Immature natural killer cell (primary cell): ENCODE measurements at regions not wholly inside any gene's neighbourhood (a gene's known extent, or its start where the extent isn't known, plus 50 kb on each side); places are given as distances from the start of the nearest gene placed in this dataset.
"Not testable (repeated sequence)": the region's sequence is repeated elsewhere in the genome, so short reads cannot be mapped to it uniquely, and the experiment has no call there.

ENCODE experiments used
- DNase-seq, 3 donors: peaks; one replicate each; pipeline ENCODE4 v3.0.0; 2022; ENCODE audit warnings: mixed read lengths in 1 of 3
- H3K27ac Mint-ChIP-seq, 6 donors: one replicate each; pipeline ENCODE4 v1.8.0; 2020; ENCODE audit warnings: mixed read lengths in 6 of 6, mild to moderate bottlenecking in 5 of 6, inconsistent platforms in 4 of 6, moderate library complexity in 3 of 6
- H3K27me3 Mint-ChIP-seq, 3 donors: one replicate each; pipeline ENCODE4 v1.8.0; 2020 to 2021; ENCODE audit warnings: low read depth in 3 of 3, mild to moderate bottlenecking in 3 of 3, mixed read lengths in 3 of 3, moderate library complexity in 3 of 3, inconsistent platforms in 1 of 3
- H3K36me3 Mint-ChIP-seq, 3 donors: one replicate each; pipeline ENCODE4 v1.8.0; 2020; ENCODE audit warnings: mixed read lengths in 3 of 3, inconsistent platforms in 2 of 3, mild to moderate bottlenecking in 2 of 3
- H3K4me1 Mint-ChIP-seq, 2 donors: one replicate each; pipeline ENCODE4 v1.8.0; 2020; ENCODE audit warnings: inconsistent platforms in 2 of 2, mild to moderate bottlenecking in 2 of 2, mixed read lengths in 2 of 2, moderate library complexity in 1 of 2
- H3K4me3 Mint-ChIP-seq, 5 donors: one replicate each; pipeline ENCODE4 v1.8.0; 2020; ENCODE audit warnings: mild to moderate bottlenecking in 5 of 5, mixed read lengths in 5 of 5, inconsistent platforms in 3 of 5, moderate library complexity in 3 of 5
- H3K9me3 Mint-ChIP-seq, 6 donors: one replicate each; pipeline ENCODE4 v1.8.0; 2020; ENCODE audit warnings: mild to moderate bottlenecking in 6 of 6, mixed read lengths in 6 of 6, inconsistent platforms in 4 of 6, moderate library complexity in 3 of 6

GRCh38 chrX:5305452-5305851 lies 923.2 kb downstream of the NLGN4X start:
- Mint-ChIP-seq H3K27ac (no peak overlapping the region), H3K36me3 (no peaks in the 10 kb centered on the region), H3K9me3 (peaks cover 0 to 22% (median 3%) of the 10 kb centered on the region in 6 donors), H3K4me1 (no peaks in the 10 kb centered on the region), H3K27me3 (no peaks in the 10 kb centered on the region), H3K4me3 (no peak overlapping the region)
- no peak for DNase-seq

GRCh38 chrX:5295004-5295403 lies 933.7 kb downstream of the NLGN4X start:
- Mint-ChIP-seq H3K4me3 (no peak overlapping the region), H3K4me1 (no peaks in the 10 kb centered on the region), H3K36me3 (no peaks in the 10 kb centered on the region), H3K9me3 (peaks cover 0 to 31% (median 10%) of the 10 kb centered on the region in 6 donors), H3K27ac (no peak overlapping the region), H3K27me3 (no peaks in the 10 kb centered on the region)
- no peak for DNase-seq

- Mint-ChIP-seq H3K9me3 (peaks cover 3 to 40% (median 11%) of the 10 kb centered on the region in 6 donors), H3K36me3 (no peaks in the 10 kb centered on the region), H3K27ac (no peak overlapping the region), H3K27me3 (no peaks in the 10 kb centered on the region), H3K4me1 (no peaks in the 10 kb centered on the region), H3K4me3 (no peak overlapping the region)
- DNase-seq, result no peak
These were observed 938.0 kb downstream of the NLGN4X start for GRCh38 chrX:5290635-5291034.

- not testable (repeated sequence) for H3K27ac Mint-ChIP-seq, H3K4me3 Mint-ChIP-seq, H3K4me1 Mint-ChIP-seq, H3K27me3 Mint-ChIP-seq, H3K36me3 Mint-ChIP-seq, DNase-seq
- H3K9me3 Mint-ChIP-seq, result peaks cover 3 to 40% (median 13%) of the 10 kb centered on the region in 6 donors
These were observed 938.7 kb downstream of the NLGN4X start for GRCh38 chrX:5289949-5290348.

- Mint-ChIP-seq H3K27ac (no peak overlapping the region), H3K4me1 (no peaks in the 10 kb centered on the region), H3K36me3 (no peaks in the 10 kb centered on the region), H3K9me3 (peaks cover 3 to 34% (median 7%) of the 10 kb centered on the region in 6 donors), H3K4me3 (no peak overlapping the region), H3K27me3 (no peaks in the 10 kb centered on the region)
- DNase-seq, result no peak
These were observed 949.8 kb downstream of the NLGN4X start for GRCh38 chrX:5278908-5279307.

- no peak for DNase-seq
- H3K36me3 Mint-ChIP-seq, result no peaks in the 10 kb centered on the region
- H3K9me3 Mint-ChIP-seq, result peaks cover 0 to 9% (median 4%) of the 10 kb centered on the region in 6 donors
- no peak overlapping the region for H3K4me3 Mint-ChIP-seq
- no peak overlapping the region for H3K27ac Mint-ChIP-seq
- H3K4me1 Mint-ChIP-seq, result no peaks in the 10 kb centered on the region
- H3K27me3 Mint-ChIP-seq, result peaks cover 0 to 2% (median 0%) of the 10 kb centered on the region in 3 donors
These were observed 963.3 kb downstream of the NLGN4X start for GRCh38 chrX:5265324-5265850.

GRCh38 chrX:5250106-5250505 lies 978.6 kb downstream of the NLGN4X start:
- no peaks in the 10 kb centered on the region for H3K36me3 Mint-ChIP-seq
- peaks cover 0 to 36% (median 9%) of the 10 kb centered on the region in 6 donors for H3K9me3 Mint-ChIP-seq
- no peak for DNase-seq
- H3K4me3 Mint-ChIP-seq, result no peak overlapping the region
- H3K4me1 Mint-ChIP-seq, result no peaks in the 10 kb centered on the region
- no peak overlapping the region for H3K27ac Mint-ChIP-seq
- peaks cover 0 to under 1% (median 0%) of the 10 kb centered on the region in 3 donors for H3K27me3 Mint-ChIP-seq

GRCh38 chrX:5242091-5242790 lies 986.4 kb downstream of the NLGN4X start:
- Mint-ChIP-seq H3K27ac (no peak overlapping the region), H3K27me3 (peaks cover 0 to 2% (median 2%) of the 10 kb centered on the region in 3 donors), H3K9me3 (peaks cover 0 to 27% (median 6%) of the 10 kb centered on the region in 6 donors), H3K36me3 (no peaks in the 10 kb centered on the region), H3K4me1 (no peaks in the 10 kb centered on the region), H3K4me3 (no peak overlapping the region)
- DNase-seq, result no peak

GRCh38 chrX:5236749-5237148 lies 991.9 kb downstream of the NLGN4X start:
- Mint-ChIP-seq H3K4me3 (no peak overlapping the region), H3K27me3 (no peaks in the 10 kb centered on the region), H3K9me3 (peaks cover 0 to 26% (median 9%) of the 10 kb centered on the region in 6 donors), H3K36me3 (no peaks in the 10 kb centered on the region), H3K27ac (no peak overlapping the region), H3K4me1 (no peaks in the 10 kb centered on the region)
- DNase-seq, result no peak

- Mint-ChIP-seq H3K4me1 (no peaks in the 10 kb centered on the region), H3K9me3 (peaks cover 0 to 31% (median 10%) of the 10 kb centered on the region in 6 donors), H3K4me3 (no peak overlapping the region), H3K36me3 (no peaks in the 10 kb centered on the region), H3K27me3 (no peaks in the 10 kb centered on the region), H3K27ac (no peak overlapping the region)
- DNase-seq, result no peak
These were observed 992.6 kb downstream of the NLGN4X start for GRCh38 chrX:5236096-5236495.

GRCh38 chrX:5233830-5234229 lies 994.8 kb downstream of the NLGN4X start:
- Mint-ChIP-seq H3K27me3 (no peaks in the 10 kb centered on the region), H3K36me3 (no peaks in the 10 kb centered on the region), H3K9me3 (peaks cover 0 to 27% (median 9%) of the 10 kb centered on the region in 6 donors), H3K4me3 (no peak overlapping the region), H3K27ac (no peak overlapping the region), H3K4me1 (no peaks in the 10 kb centered on the region)
- no peak for DNase-seq

- Mint-ChIP-seq H3K4me3 (no peak overlapping the region), H3K27ac (no peak overlapping the region), H3K27me3 (peaks cover 0 to 2% (median 0%) of the 10 kb centered on the region in 3 donors), H3K9me3 (peaks cover 2 to 35% (median 14%) of the 10 kb centered on the region in 6 donors), H3K36me3 (peaks cover 0 to 3% (median 0%) of the 10 kb centered on the region in 3 donors), H3K4me1 (no peaks in the 10 kb centered on the region)
- DNase-seq, result no peak
These were observed 1008.2 kb downstream of the NLGN4X start for GRCh38 chrX:5220421-5220820.

GRCh38 chrX:5194806-5195205 lies 1033.9 kb downstream of the NLGN4X start:
- no peak overlapping the region for H3K27ac Mint-ChIP-seq
- H3K4me1 Mint-ChIP-seq, result no peaks in the 10 kb centered on the region
- H3K9me3 Mint-ChIP-seq, result peaks cover 2 to 16% (median 4%) of the 10 kb centered on the region in 6 donors
- no peak overlapping the region for H3K4me3 Mint-ChIP-seq
- no peaks in the 10 kb centered on the region for H3K36me3 Mint-ChIP-seq
- no peaks in the 10 kb centered on the region for H3K27me3 Mint-ChIP-seq
- DNase-seq, result no peak

- Mint-ChIP-seq H3K36me3 (peaks cover 0 to 5% (median 0%) of the 10 kb centered on the region in 3 donors), H3K27me3 (no peaks in the 10 kb centered on the region), H3K4me3 (no peak overlapping the region), H3K4me1 (no peaks in the 10 kb centered on the region), H3K27ac (no peak overlapping the region), H3K9me3 (peaks cover 4 to 29% (median 9%) of the 10 kb centered on the region in 6 donors)
- no peak for DNase-seq
These were observed 1048.4 kb downstream of the NLGN4X start for GRCh38 chrX:5180135-5180741.
